Glutamatergic neuron (in vitro differentiated cells): ENCODE measurements at regions not wholly inside any gene's neighbourhood (a gene's known extent, or its start where the extent isn't known, plus 50 kb on each side); places are given as distances from the start of the nearest gene placed in this dataset.

Experiments used
- DNase-seq: peaks from one replicate; pipeline ENCODE4 v3.0.0; 2022
- H3K27ac Mint-ChIP-seq: one replicate; pipeline ENCODE4 v1.8.0; 2020; ENCODE audit warnings: mild to moderate bottlenecking, mixed read lengths, inconsistent platforms; ENCODE audit not compliant: unreplicated experiment
- H3K27me3 Mint-ChIP-seq: one replicate; pipeline ENCODE4 v1.8.0; 2020; ENCODE audit warnings: mild to moderate bottlenecking, moderate library complexity, mixed read lengths, inconsistent platforms; ENCODE audit not compliant: unreplicated experiment
- H3K36me3 Mint-ChIP-seq: one replicate; pipeline ENCODE4 v1.8.0; 2020; ENCODE audit warnings: mild to moderate bottlenecking, mixed read lengths, inconsistent platforms; ENCODE audit not compliant: unreplicated experiment
- H3K4me1 Mint-ChIP-seq: one replicate; pipeline ENCODE4 v1.8.0; 2020; ENCODE audit warnings: mild to moderate bottlenecking, low read depth, mixed read lengths, inconsistent platforms; ENCODE audit not compliant: unreplicated experiment
- H3K4me3 Mint-ChIP-seq: one replicate; pipeline ENCODE4 v1.8.0; 2020; ENCODE audit warnings: mild to moderate bottlenecking, mixed read lengths, inconsistent platforms; ENCODE audit not compliant: unreplicated experiment
- H3K9me3 Mint-ChIP-seq: one replicate; pipeline ENCODE4 v1.8.0; 2020; ENCODE audit warnings: mild to moderate bottlenecking, moderate library complexity, mixed read lengths, inconsistent platforms; ENCODE audit not compliant: unreplicated experiment
- CTCF ChIP-seq: fragments of 200-600 bp; sonication (generic); IDR thresholded peaks from one replicate; pipeline ENCODE4 v1.5.0; 2021; ENCODE audit not compliant: partially characterized antibody, unreplicated experiment

GRCh38 chr5:68011801-68012200 lies 203.8 kb upstream of the PIK3R1 start:
- H3K4me1 Mint-ChIP-seq, result no peaks in the 10 kb centered on the region
- peaks cover 6% of the 10 kb centered on the region for H3K27me3 Mint-ChIP-seq
- H3K27ac Mint-ChIP-seq, result no peak overlapping the region
- no peak overlapping the region for H3K4me3 Mint-ChIP-seq
- no peak for DNase-seq
- TF ChIP-seq CTCF, result no peak
- no peaks in the 10 kb centered on the region for H3K9me3 Mint-ChIP-seq
- H3K36me3 Mint-ChIP-seq, result peaks cover 5% of the 10 kb centered on the region

- H3K4me1 Mint-ChIP-seq, result no peaks in the 10 kb centered on the region
- no peak overlapping the region for H3K27ac Mint-ChIP-seq
- no peak for TF ChIP-seq CTCF
Observed at GRCh38 chr5:68011259-68011760, 204.2 kb upstream of the PIK3R1 start.

GRCh38 chr5:68010740-68011139 lies 204.8 kb upstream of the PIK3R1 start:
- no peaks in the 10 kb centered on the region for H3K9me3 Mint-ChIP-seq
- no peaks in the 10 kb centered on the region for H3K4me1 Mint-ChIP-seq
- peaks cover 5% of the 10 kb centered on the region for H3K36me3 Mint-ChIP-seq
- no peak for TF ChIP-seq CTCF
- H3K27ac Mint-ChIP-seq, result no peak overlapping the region
- no peak for DNase-seq
- H3K27me3 Mint-ChIP-seq, result peaks cover 4% of the 10 kb centered on the region
- H3K4me3 Mint-ChIP-seq, result no peak overlapping the region

More at GRCh38 chr5:68011259-68011760, 204.2 kb upstream of the PIK3R1 start:
- H3K27me3 Mint-ChIP-seq, result peaks cover 6% of the 10 kb centered on the region
- no peak for DNase-seq
- no peak overlapping the region for H3K4me3 Mint-ChIP-seq
- H3K9me3 Mint-ChIP-seq, result no peaks in the 10 kb centered on the region
- peaks cover 5% of the 10 kb centered on the region for H3K36me3 Mint-ChIP-seq

GRCh38 chr5:68007451-68007850 lies 208.1 kb upstream of the PIK3R1 start:
- DNase-seq, result no peak
- Mint-ChIP-seq H3K4me1 (peaks cover 9% of the 10 kb centered on the region), H3K4me3 (no peak overlapping the region), H3K27ac (no peak overlapping the region), H3K36me3 (peaks cover 5% of the 10 kb centered on the region), H3K9me3 (peaks cover 3% of the 10 kb centered on the region), H3K27me3 (peaks cover 8% of the 10 kb centered on the region)
- no peak for TF ChIP-seq CTCF

GRCh38 chr5:68002836-68003235 lies 212.7 kb upstream of the PIK3R1 start:
- Mint-ChIP-seq H3K27ac (no peak overlapping the region), H3K4me3 (no peak overlapping the region), H3K36me3 (no peaks in the 10 kb centered on the region), H3K27me3 (peaks cover 3% of the 10 kb centered on the region), H3K9me3 (peaks cover 3% of the 10 kb centered on the region), H3K4me1 (peaks cover 9% of the 10 kb centered on the region)
- no peak for TF ChIP-seq CTCF
- no peak for DNase-seq
